ENCODE measurements at regions not wholly inside any gene's neighbourhood (a gene's known extent, or its start where the extent isn't known, plus 50 kb on each side); places are given as distances from the start of the nearest gene placed in this dataset.

GRCh38 chr6:43944908-43945767 is 175.1 kb downstream of the VEGFA start:
- H4K20me1 ChIP-seq, result no peaks in the 10 kb centered on the region
- peaks cover 0 to 7% (median 5%) of the 10 kb centered on the region in 10 experiments; a peak in 13 of 20 replicates for H3K4me1 ChIP-seq
- peaks cover 27 to 35% (median 33%) of the 10 kb centered on the region in 11 experiments for H3K9me3 ChIP-seq (replicated peaks in 1 of 11)
- no peak overlapping the region for H3K4me2 ChIP-seq
- H3K27ac ChIP-seq, result no peak overlapping the region
- no peak overlapping the region for H3K4me3 ChIP-seq
- H3K27me3 ChIP-seq, result no peaks in the 10 kb centered on the region
- no peak for TF ChIP-seq Cebpa-rat (IDR thresholded peaks at IDR 0.05)
- no peak overlapping the region for H3K9ac ChIP-seq
- no peaks in the 10 kb centered on the region for H3K36me3 ChIP-seq

- TF ChIP-seq Cebpa-rat (IDR thresholded peaks at IDR 0.05), result no peak
- Histone ChIP-seq H3K36me3 (no peaks in the 10 kb centered on the region), H3K27me3 (no peaks in the 10 kb centered on the region), H3K9ac (no peak overlapping the region), H4K20me1 (no peaks in the 10 kb centered on the region), H3K4me2 (no peak overlapping the region), H3K9me3 (replicated peaks in 1 of 11) (peaks cover 27 to 35% (median 33%) of the 10 kb centered on the region in 11 experiments), H3K27ac (no peak overlapping the region), H3K4me3 (no peak overlapping the region), H3K4me1 (peaks cover 0 to 16% (median 13%) of the 10 kb centered on the region in 10 experiments; a peak in 18 of 20 replicates)
Measured at GRCh38 chr6:43943781-43944250, 173.8 kb downstream of the VEGFA start.

GRCh38 chr6:43943099-43943766 is 173.2 kb downstream of the VEGFA start:
- no peak overlapping the region for H3K4me2 ChIP-seq
- H3K9me3 ChIP-seq (replicated peaks in 1 of 11), result peaks cover 27 to 35% (median 33%) of the 10 kb centered on the region in 11 experiments
- no peak overlapping the region for H3K9ac ChIP-seq
- no peaks in the 10 kb centered on the region for H4K20me1 ChIP-seq
- TF ChIP-seq Cebpa-rat (IDR thresholded peaks at IDR 0.05), result no peak
- H3K27ac ChIP-seq, result no peak overlapping the region
- H3K27me3 ChIP-seq, result no peaks in the 10 kb centered on the region
- H3K36me3 ChIP-seq, result no peaks in the 10 kb centered on the region
- H3K4me1 ChIP-seq, result peaks cover 0 to 20% (median 13%) of the 10 kb centered on the region in 10 experiments; a peak in 18 of 20 replicates
- no peak overlapping the region for H3K4me3 ChIP-seq

DNA sequence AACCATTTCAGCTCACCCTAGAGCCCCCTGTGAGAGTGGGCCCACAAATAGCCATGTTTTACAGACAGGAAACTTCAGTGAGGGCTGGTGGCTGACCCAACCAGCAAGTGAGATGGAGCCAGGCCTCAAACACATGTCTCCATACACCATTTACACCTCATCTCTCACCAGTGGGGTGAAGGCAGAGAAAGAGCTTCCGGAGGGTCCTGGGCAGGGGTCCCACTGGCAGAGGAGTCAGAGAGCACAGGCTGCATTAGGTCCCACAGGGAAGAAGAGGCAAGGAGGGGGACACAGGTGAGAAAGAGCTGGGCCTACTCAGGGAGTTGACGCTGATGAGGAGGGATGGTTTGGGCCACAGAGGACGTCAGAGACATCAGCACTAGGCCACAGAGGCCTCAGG is 172.6 kb downstream of the VEGFA start:
- Histone ChIP-seq H3K27ac (no peak overlapping the region), H3K9me3 (replicated peaks in 1 of 11) (peaks cover 27 to 35% (median 33%) of the 10 kb centered on the region in 11 experiments)
- no peak for TF ChIP-seq Cebpa-rat (IDR thresholded peaks at IDR 0.05)

GRCh38 chr6:43942011-43942442 is 172.0 kb downstream of the VEGFA start:
- H3K9ac ChIP-seq, result no peak overlapping the region
- H3K9me3 ChIP-seq (replicated peaks in 1 of 11), result peaks cover 27 to 35% (median 33%) of the 10 kb centered on the region in 11 experiments
- H3K27me3 ChIP-seq, result no peaks in the 10 kb centered on the region
- H3K36me3 ChIP-seq, result no peaks in the 10 kb centered on the region
- TF ChIP-seq Cebpa-rat (IDR thresholded peaks at IDR 0.05), result no peak
- no peak overlapping the region for H3K4me3 ChIP-seq
- no peaks in the 10 kb centered on the region for H4K20me1 ChIP-seq
- no peak overlapping the region for H3K27ac ChIP-seq
- 0 out of 22 replicates have a peak overlapping the region, but pooled peaks of 1 of the 11 experiments have one; percentile 15 for H3K4me2 ChIP-seq
- peaks cover 0 to 20% (median 13%) of the 10 kb centered on the region in 10 experiments; a peak in 18 of 20 replicates for H3K4me1 ChIP-seq

More for the DNA sequence above, 172.6 kb downstream of the VEGFA start:
- H3K4me2 ChIP-seq, result no peak overlapping the region
- no peaks in the 10 kb centered on the region for H3K27me3 ChIP-seq
- H3K36me3 ChIP-seq, result no peaks in the 10 kb centered on the region
- H4K20me1 ChIP-seq, result no peaks in the 10 kb centered on the region
- H3K4me1 ChIP-seq, result peaks cover 0 to 20% (median 13%) of the 10 kb centered on the region in 10 experiments; a peak in 18 of 20 replicates
- no peak overlapping the region for H3K9ac ChIP-seq
- no peak overlapping the region for H3K4me3 ChIP-seq

- Histone ChIP-seq H3K4me1 (peaks cover 0 to 20% (median 13%) of the 10 kb centered on the region in 10 experiments; a peak in 18 of 20 replicates), H3K27me3 (no peaks in the 10 kb centered on the region), H3K4me2 (no peak overlapping the region), H3K9ac (no peak overlapping the region), H3K36me3 (no peaks in the 10 kb centered on the region), H4K20me1 (no peaks in the 10 kb centered on the region), H3K4me3 (no peak overlapping the region), H3K27ac (no peak overlapping the region), H3K9me3 (replicated peaks in 1 of 11) (peaks cover 19 to 27% (median 25%) of the 10 kb centered on the region in 11 experiments)
- no peak for TF ChIP-seq Cebpa-rat (IDR thresholded peaks at IDR 0.05)
Measured at GRCh38 chr6:43941174-43941573, 171.2 kb downstream of the VEGFA start.

DNA sequence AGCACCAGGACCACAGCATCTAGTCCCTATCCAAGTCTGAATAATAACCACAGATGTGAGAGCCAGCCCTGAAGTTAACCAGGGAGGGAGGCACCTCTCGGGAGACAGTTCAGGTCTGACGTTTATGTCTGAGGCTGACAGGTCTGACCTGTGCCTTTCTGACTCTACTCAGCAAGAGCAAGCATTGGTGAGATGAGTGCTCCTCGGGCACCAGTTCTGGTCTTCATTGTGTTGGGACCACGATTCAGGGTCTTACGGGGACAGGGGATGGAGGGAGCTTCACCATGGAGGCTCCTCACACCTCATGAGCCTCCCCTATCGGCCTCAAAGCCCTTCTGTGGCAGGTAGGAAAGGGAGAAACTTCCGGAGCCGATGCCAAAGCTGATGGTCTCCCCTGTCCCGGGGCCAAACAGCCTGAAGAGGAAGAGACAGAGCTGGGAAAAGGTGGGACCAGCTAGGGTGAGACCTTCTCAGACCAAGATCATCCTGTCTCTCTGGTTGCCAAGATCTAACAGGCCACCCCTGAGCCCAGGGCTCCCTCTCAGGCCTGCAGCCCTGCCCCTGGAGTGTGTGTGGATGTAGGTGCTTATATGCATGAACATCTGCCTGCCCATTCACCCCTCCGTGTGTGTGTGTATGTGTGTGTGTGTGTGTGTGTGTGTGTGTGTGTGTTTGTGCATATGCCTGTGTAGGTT is 170.5 kb downstream of the VEGFA start:
- H3K4me1 ChIP-seq, result peaks cover 0 to 20% (median 13%) of the 10 kb centered on the region in 10 experiments; a peak in 18 of 20 replicates
- no peaks in the 10 kb centered on the region for H3K27me3 ChIP-seq
- H3K36me3 ChIP-seq, result no peaks in the 10 kb centered on the region
- H4K20me1 ChIP-seq, result no peaks in the 10 kb centered on the region
- H3K9ac ChIP-seq, result no peak overlapping the region
- no peak for TF ChIP-seq Cebpa-rat (IDR thresholded peaks at IDR 0.05)
- H3K27ac ChIP-seq, result no peak overlapping the region
- H3K9me3 ChIP-seq (replicated peaks in 1 of 11), result peaks cover 13 to 21% (median 19%) of the 10 kb centered on the region in 11 experiments
- peak overlapping the region in 5 of 11 experiments; percentile 60 to 71 (median 67); a peak in 9 of 22 replicates for H3K4me2 ChIP-seq
- no peak overlapping the region for H3K4me3 ChIP-seq

- peaks cover 8 to 15% (median 14%) of the 10 kb centered on the region in 11 experiments for H3K9me3 ChIP-seq (replicated peaks in 1 of 11)
- H3K36me3 ChIP-seq, result no peaks in the 10 kb centered on the region
- H3K4me1 ChIP-seq, result peaks cover 0 to 20% (median 13%) of the 10 kb centered on the region in 10 experiments; a peak in 18 of 20 replicates
- H3K4me3 ChIP-seq, result no peak overlapping the region
- H3K9ac ChIP-seq, result no peak overlapping the region
- H4K20me1 ChIP-seq, result no peaks in the 10 kb centered on the region
- no peak for TF ChIP-seq Cebpa-rat (IDR thresholded peaks at IDR 0.05)
- peak overlapping the region in 9 of 11 experiments; percentile 21 to 71 (median 60); a peak in 16 of 22 replicates for H3K4me2 ChIP-seq
- H3K27me3 ChIP-seq, result no peaks in the 10 kb centered on the region
- H3K27ac ChIP-seq, result no peak overlapping the region
Measured at GRCh38 chr6:43940071-43940392, 170.0 kb downstream of the VEGFA start.

All from BLaER1 treated with 17β-estradiol and CSF1 and Interleukin-3, amounts not matched to agents 10 nM and 100 nM (cell line).